ENCODE measurements at regions not wholly inside any gene's neighbourhood (a gene's known extent, or its start where the extent isn't known, plus 50 kb on each side); places are given as distances from the start of the nearest gene placed in this dataset.

DNA sequence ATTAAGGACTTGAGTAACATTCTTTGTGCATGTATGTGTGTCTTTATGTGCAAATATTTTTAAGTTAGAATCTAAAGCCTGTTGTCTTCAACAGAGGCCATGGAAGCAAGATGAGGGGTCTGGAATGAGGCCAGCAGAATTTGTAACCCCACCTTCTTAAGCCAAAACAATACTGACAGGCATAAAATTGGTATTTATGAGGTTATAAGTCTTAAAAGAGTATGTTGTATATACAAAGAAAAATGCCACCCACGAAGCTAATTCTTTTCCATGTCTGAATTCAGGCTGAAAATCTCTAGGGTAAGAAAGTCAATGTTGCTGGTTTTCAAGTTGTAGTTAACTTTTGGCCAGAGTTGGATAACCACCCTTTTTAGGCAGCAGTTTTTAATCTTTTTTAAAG, 86.2 kb upstream of the TMTC1 start:
- no peak for ATAC-seq (ENCODE audit: low read depth)
- Histone ChIP-seq H3K27me3 (ENCODE audit: control insufficient read depth, insufficient read depth, low read length) (no peaks in the 10 kb centered on the region; the same call in 1 of the 2 replicates), H3K23ac (ENCODE audit: low read depth, low read length) (no peak overlapping the region), H3K9me1 (ENCODE audit: insufficient read depth, low read length) (no peaks in the 10 kb centered on the region), H2BK120ac (ENCODE audit: low read depth, low read length) (no peak overlapping the region), H2BK5ac (ENCODE audit: low read depth, low read length, poor library complexity, severe bottlenecking) (no peak overlapping the region), H3K79me1 (ENCODE audit: low read depth in 1 of 2, low read length in 2 of 2) (no peaks in the 10 kb centered on the region), H2AK5ac (ENCODE audit: low read depth, low read length) (no peak overlapping the region), H3K18ac (ENCODE audit: low read depth, low read length) (no peak overlapping the region), H2BK15ac (ENCODE audit: low read depth, low read length) (no peak overlapping the region), H3K4me3 (ENCODE audit: insufficient read depth, low read depth, low read length) (no peak overlapping the region), H3K4ac (ENCODE audit: low read depth, low read length) (no peak overlapping the region), H4K8ac (ENCODE audit: low read depth in 2 of 2, low read length in 2 of 2) (no peak overlapping the region), H3K9ac (ENCODE audit: low read depth, low read length) (no peak overlapping the region), H4K20me1 (ENCODE audit: insufficient read depth, low read length) (no peaks in the 10 kb centered on the region), H2AK9ac (replicated peaks; ENCODE audit: low read depth, low read length, poor library complexity) (no peak overlapping the region), H4K5ac (ENCODE audit: low read depth, low read length) (no peak overlapping the region), H4K91ac (ENCODE audit: insufficient read depth, low read depth, low read length) (no peak overlapping the region), H3K4me2 (ENCODE audit: low read depth, low read length) (no peak overlapping the region), H2BK20ac (ENCODE audit: low read depth, low read length) (no peak overlapping the region), H3K9me3 (ENCODE audit: control insufficient read depth, insufficient read depth, low read length) (no peaks in the 10 kb centered on the region), H3K4me1 (ENCODE audit: control insufficient read depth, insufficient read depth, low read length) (no peaks in the 10 kb centered on the region), H3K14ac (replicated peaks; ENCODE audit: low read depth, low read length) (no peak overlapping the region), H3K36me3 (ENCODE audit: control insufficient read depth, insufficient read depth, low read length) (no peaks in the 10 kb centered on the region), H2AFZ (replicated peaks; ENCODE audit: low read length, poor library complexity) (no peak overlapping the region), H3K27ac (ENCODE audit: insufficient read depth, low read length) (no peak overlapping the region), H3K56ac (ENCODE audit: extremely low read depth, insufficient read depth, low read length) (no peak overlapping the region)
- in situ Hi-C loops (cut with MboI; ENCODE audit: low sequenced_read_pairs) (no loop called here), intact Hi-C loops (cut with micrococcal nuclease) (no loop called here), dilution Hi-C loops (cut with HindIII; ENCODE audit: low sequenced_read_pairs, unreplicated experiment) (no loop called here)
- TF ChIP-seq RCOR1 (IDR thresholded peaks at IDR 0.05; ENCODE audit: insufficient replicate concordance, low read length) (no peak), BHLHE40 (IDR thresholded peaks at IDR 0.05; ENCODE audit: low read depth, low read length) (no peak), MAZ (IDR thresholded peaks at IDR 0.05; ENCODE audit: borderline replicate concordance, low read depth, low read length) (no peak), MAFK (IDR thresholded peaks at IDR 0.05; ENCODE audit: low read depth, low read length) (no peak), ELK1 (IDR thresholded peaks at IDR 0.05; ENCODE audit: borderline replicate concordance, low read depth, low read length) (no peak), CEBPB (IDR thresholded peaks at IDR 0.05; ENCODE audit: low read depth, low read length) (no peak)
- TF ChIP-seq, protein P1, sequence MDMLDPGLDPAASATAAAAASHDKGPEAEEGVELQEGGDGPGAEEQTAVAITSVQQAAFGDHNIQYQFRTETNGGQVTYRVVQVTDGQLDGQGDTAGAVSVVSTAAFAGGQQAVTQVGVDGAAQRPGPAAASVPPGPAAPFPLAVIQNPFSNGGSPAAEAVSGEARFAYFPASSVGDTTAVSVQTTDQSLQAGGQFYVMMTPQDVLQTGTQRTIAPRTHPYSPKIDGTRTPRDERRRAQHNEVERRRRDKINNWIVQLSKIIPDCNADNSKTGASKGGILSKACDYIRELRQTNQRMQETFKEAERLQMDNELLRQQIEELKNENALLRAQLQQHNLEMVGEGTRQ (IDR thresholded peaks at IDR 0.05; ENCODE audit: low read depth, low read length): no peak
- DNase-seq: no peak
- BruUV-seq (replicated peaks): no TSS peak
- ChIA-PET CTCF (no interaction called here), POLR2A (ENCODE audit: unreplicated experiment) (no interaction called here)
- no CpG with 5 or more reads among the region's 1 CpG for WGBS, 2 experiments (ENCODE audit: extremely low coverage in 2 of 2, insufficient read length in 1 of 2)
